ENCODE measurements at regions not wholly inside any gene's neighbourhood (a gene's known extent, or its start where the extent isn't known, plus 50 kb on each side); places are given as distances from the start of the nearest gene placed in this dataset.

GRCh38 chr6:87847135-87847829 is 145.2 kb upstream of the AKIRIN2 start:
- DNase-seq: no peak

GRCh38 chr6:87846434-87846833 is 144.4 kb upstream of the AKIRIN2 start:
- no peak for DNase-seq

- DNase-seq: no peak
Measured at GRCh38 chr6:87840324-87840723, 138.3 kb upstream of the AKIRIN2 start.

- no peak for DNase-seq
Measured at GRCh38 chr6:87837876-87838275, 135.8 kb upstream of the AKIRIN2 start.

GRCh38 chr6:87837444-87837843 is 135.4 kb upstream of the AKIRIN2 start:
- DNase-seq: no peak

- peak; percentile 40 for DNase-seq
Measured at GRCh38 chr6:87832025-87832825, 130.2 kb upstream of the AKIRIN2 start.

- no peak for DNase-seq
Measured at GRCh38 chr6:87830907-87831306, 128.9 kb upstream of the AKIRIN2 start.

GRCh38 chr6:87829622-87830121 is 127.6 kb upstream of the AKIRIN2 start:
- no peak for DNase-seq

- DNase-seq: no peak
Measured at GRCh38 chr6:87828044-87828443, 126.0 kb upstream of the AKIRIN2 start.

GRCh38 chr6:87827346-87827745 is 125.3 kb upstream of the AKIRIN2 start:
- no peak for DNase-seq

GRCh38 chr6:87826424-87826823 is 124.4 kb upstream of the AKIRIN2 start:
- no peak for DNase-seq

GRCh38 chr6:87825821-87826221 is 123.8 kb upstream of the AKIRIN2 start:
- DNase-seq: no peak

- DNase-seq: no peak
Measured at GRCh38 chr6:87824958-87825491, 123.0 kb upstream of the AKIRIN2 start.

GRCh38 chr6:87822011-87822410 is 120.0 kb upstream of the AKIRIN2 start:
- no peak for DNase-seq

- DNase-seq: no peak
Measured at GRCh38 chr6:87820343-87820984, 118.4 kb upstream of the AKIRIN2 start.

GRCh38 chr6:87817183-87817582 is 115.2 kb upstream of the AKIRIN2 start:
- no peak for DNase-seq

- no peak for DNase-seq
Measured at GRCh38 chr6:87815449-87815848, 113.4 kb upstream of the AKIRIN2 start.

GRCh38 chr6:87808005-87808757 is 106.1 kb upstream of the AKIRIN2 start:
- DNase-seq: no peak

GRCh38 chr6:87807475-87807874 is 105.4 kb upstream of the AKIRIN2 start:
- DNase-seq: no peak

- DNase-seq: no peak
Measured at GRCh38 chr6:87806635-87807034, 104.6 kb upstream of the AKIRIN2 start.

GRCh38 chr6:87806099-87806498 is 104.1 kb upstream of the AKIRIN2 start:
- no peak for DNase-seq

GRCh38 chr6:87803791-87804190 is 101.8 kb upstream of the AKIRIN2 start:
- no peak for DNase-seq

- no peak for DNase-seq
Measured at GRCh38 chr6:87799651-87800050, 97.6 kb upstream of the AKIRIN2 start.

Measured in NCI-H1694 (cell line).